GM12878 (cell line): ENCODE measurements at regions not wholly inside any gene's neighbourhood (a gene's known extent, or its start where the extent isn't known, plus 50 kb on each side); places are given as distances from the start of the nearest gene placed in this dataset.

ENCODE experiments used
- ATAC-seq: fragments of 200-7000 bp; cut with Tn5 transposase; 3 replicates; pipeline ENCODE4 v1.9.1; 2020; ENCODE audit warnings: mild to moderate bottlenecking, moderate library complexity
- BruUV-seq: library from RNA; stranded (reverse); fragments of 400-500 nt; replicated peaks from 2 replicates; lab custom pipeline; 2021; lab: Mats Ljungman, UMichigan
- CTCF ChIA-PET: fragments of 300-600 bp; sonication (Branson Sonifier 250); formaldehyde crosslinking; extraction: SDS; loops from one replicate; lab custom pipeline; 2021; ENCODE audit warnings: inconsistent platforms; lab: Yijun Ruan, JAX
- POLR2A ChIA-PET: fragments of 350-600 bp; formaldehyde crosslinking; extraction: SDS; loops from one replicate; lab custom pipeline; 2021; ENCODE audit warnings: inconsistent platforms; lab: Charles Lee
- RAD21 ChIA-PET: fragments of 300-600 bp; sonication (Branson Sonifier 250); formaldehyde crosslinking; loops from one replicate; lab custom pipeline; 2023; ENCODE audit warnings: antibody characterized with exemption; ENCODE audit not compliant: unreplicated experiment; lab: Charles Lee
- SMC1A ChIA-PET: fragments of 300-600 bp; sonication (Branson Sonifier 250); formaldehyde crosslinking; loops from one replicate; lab custom pipeline; 2023; ENCODE audit not compliant: unreplicated experiment, uncharacterized antibody; lab: Charles Lee
- DNase-seq: peaks from one replicate; pipeline ENCODE4 v3.0.0-alpha.2; 2011; ENCODE audit warnings: low read depth, low spot score
- FAIRE-seq: peaks from 3 replicates; lab custom pipeline; 2011; peaks lifted over from hg19 to GRCh38; lab: Jason Lieb, UNC
- H2AFZ ChIP-seq: 2 replicates; pipeline ENCODE4 v1.6.0; 2011; ENCODE audit warnings: low read depth, low read length, control low read depth; ENCODE audit not compliant: control insufficient read depth
- H3K27ac ChIP-seq: 2 replicates; pipeline ENCODE4 v1.5.1; 2011; ENCODE audit warnings: control low read depth; ENCODE audit not compliant: control insufficient read depth, insufficient read depth
- H3K27me3 ChIP-seq, 2 experiments: replicated peaks in 1 of 2; 2 replicates each; pipeline versions ENCODE4 v1.6.0 to v1.6.1; 2011; ENCODE audit warnings: low read length in 1 of 2; ENCODE audit not compliant: control insufficient read depth in 2 of 2, insufficient read depth in 2 of 2
- H3K36me3 ChIP-seq, 2 experiments: 2 replicates each; pipeline ENCODE4 v1.5.1; 2011; ENCODE audit warnings: low read length in 1 of 2; ENCODE audit not compliant: control insufficient read depth in 2 of 2, insufficient read depth in 2 of 2
- H3K4me1 ChIP-seq: 2 replicates; pipeline ENCODE4 v1.6.1; 2011; ENCODE audit warnings: mild to moderate bottlenecking, low read length, moderate library complexity, mixed read lengths; ENCODE audit not compliant: control insufficient read depth, insufficient read depth
- H3K4me2 ChIP-seq: 2 replicates; pipeline ENCODE4 v1.6.0; 2011; ENCODE audit warnings: control low read depth; ENCODE audit not compliant: control insufficient read depth, insufficient read depth
- H3K4me3 ChIP-seq: fragments of 200-600 bp; sonication (generic); 2 replicates; pipeline ENCODE4 v1.5.1; 2016
- H3K79me2 ChIP-seq: 2 replicates; pipeline ENCODE4 v1.6.0; 2011; ENCODE audit warnings: low read length; ENCODE audit not compliant: control insufficient read depth, insufficient read depth
- H3K9ac ChIP-seq: 2 replicates; pipeline ENCODE4 v1.8.0; 2011; ENCODE audit warnings: low read length, control low read depth, mixed read lengths; ENCODE audit not compliant: control insufficient read depth, insufficient read depth
- H3K9me3 ChIP-seq: replicated peaks from 3 replicates; pipeline ENCODE4 v1.5.1; 2011; ENCODE audit warnings: mild to moderate bottlenecking, low read length; ENCODE audit not compliant: control insufficient read depth, insufficient read depth
- H4K20me1 ChIP-seq: 2 replicates; pipeline ENCODE4 v1.6.0; 2011; ENCODE audit not compliant: control insufficient read depth, insufficient read depth
- CHD2 ChIP-seq: IDR thresholded peaks from 2 replicates; pipeline ENCODE4 v1.6.1; 2011; ENCODE audit warnings: low read depth, low read length, improper control_type of control experiment, borderline replicate concordance
- EZH2 ChIP-seq: IDR thresholded peaks from 2 replicates; pipeline ENCODE4 v1.6.1; 2012; ENCODE audit warnings: low read depth, mild to moderate bottlenecking, control low read depth, inconsistent platforms, low read length, borderline replicate concordance; ENCODE audit not compliant: control insufficient read depth
- KAT2A ChIP-seq: conservative IDR thresholded peaks from 2 replicates; pipeline ENCODE4 v1.6.1; 2011; ENCODE audit warnings: low read depth, low read length; ENCODE audit not compliant: control insufficient read depth
- MTA2 ChIP-seq: fragments of 450-650 bp; IDR thresholded peaks from 2 replicates; pipeline ENCODE4 v1.6.1; 2016; ENCODE audit warnings: low read depth, mild to moderate bottlenecking, moderate library complexity
- NBN ChIP-seq: fragments of 450-650 bp; IDR thresholded peaks from 2 replicates; pipeline ENCODE4 v1.6.1; 2016
- NFYB ChIP-seq: IDR thresholded peaks from 2 replicates; pipeline ENCODE4 v1.6.1; 2011; ENCODE audit warnings: low read depth, mild to moderate bottlenecking, low read length, improper control_type of control experiment, moderate library complexity; ENCODE audit not compliant: insufficient read depth
- NR2C1 ChIP-seq: fragments of 450-650 bp; IDR thresholded peaks from 2 replicates; pipeline ENCODE4 v1.6.1; 2017; ENCODE audit warnings: antibody characterized with exemption, mild to moderate bottlenecking, moderate library complexity
- POLR2AphosphoS5 ChIP-seq: IDR thresholded peaks from 2 replicates; pipeline ENCODE4 v1.6.1; 2011; ENCODE audit warnings: mild to moderate bottlenecking, low read length, inconsistent platforms
- POU2F2 ChIP-seq: IDR thresholded peaks from 3 replicates; pipeline ENCODE4 v1.6.1; 2011; ENCODE audit warnings: low read depth, mild to moderate bottlenecking, low read length, borderline replicate concordance
- SIX5 ChIP-seq: IDR thresholded peaks from 2 replicates; pipeline ENCODE4 v1.6.1; 2011; ENCODE audit warnings: mild to moderate bottlenecking, low read depth, low read length, moderate library complexity; ENCODE audit not compliant: severe bottlenecking
- SMARCA5 ChIP-seq: fragments of 450-650 bp; IDR thresholded peaks from 2 replicates; pipeline ENCODE4 v1.6.1; 2017; ENCODE audit warnings: mild to moderate bottlenecking
- SP1 ChIP-seq: IDR thresholded peaks from one replicate; pipeline ENCODE4 v1.6.1; 2011; ENCODE audit warnings: low read depth, low read length
- SREBF2 ChIP-seq: IDR thresholded peaks from 2 replicates; pipeline ENCODE4 v1.6.1; 2012; ENCODE audit warnings: mild to moderate bottlenecking, low read length
- SRF ChIP-seq, 2 experiments: IDR thresholded peaks; 2 replicates each; pipeline ENCODE4 v1.6.1; 2011; ENCODE audit warnings: low read depth in 2 of 2, low read length in 2 of 2, mild to moderate bottlenecking in 1 of 2, moderate library complexity in 1 of 2
- USF2 ChIP-seq: IDR thresholded peaks from 2 replicates; pipeline ENCODE4 v1.6.1; 2011; ENCODE audit warnings: low read depth, low read length, improper control_type of control experiment, borderline replicate concordance
- YY1 ChIP-seq: IDR thresholded peaks from 2 replicates; pipeline ENCODE4 v1.6.1; 2011; ENCODE audit warnings: low read depth, mild to moderate bottlenecking, low read length
- ZBED1 ChIP-seq: IDR thresholded peaks from 2 replicates; pipeline ENCODE4 v1.6.1; 2016; ENCODE audit warnings: borderline replicate concordance
- WGBS: methylation state at CpG from one replicate; pipeline ENCODE4 v1.1.6; 2016; ENCODE audit warnings: low lambda C conversion rate; ENCODE audit not compliant: insufficient replicate concordance, insufficient coverage; ENCODE audit errors: missing lambda C conversion rate; 5-methylcytosine and 5-hydroxymethylcytosine counted together
- in situ Hi-C: fragments of 300-500 bp; cut with MboI; formaldehyde crosslinking; loops from 9 replicates; pipeline ENCODE4 v1.14.3; 2018; ENCODE audit warnings: mixed read lengths
- intact Hi-C: fragments of 100-400 bp; cut with micrococcal nuclease; formaldehyde crosslinking; loops from one replicate; pipeline ENCODE4 v1.14.2; 2022; ENCODE audit not compliant: unreplicated experiment

GRCh38 chr4:13162886-13163285 lies 321.3 kb downstream of the RAB28 start:
- ChIA-PET SMC1A (interaction anchor here (0.8 kb wide), 1 partner anchor 36 kb away, joined by 3 read pairs; no protein-coding TSS in a partner anchor), POLR2A (no interaction called here), CTCF (no interaction called here), RAD21 (no interaction called here)
- no peak overlapping the region for H3K9ac ChIP-seq
- no peak overlapping the region for H3K4me3 ChIP-seq
- no peak overlapping the region for H3K27ac ChIP-seq
- H3K79me2 ChIP-seq = no peaks in the 10 kb centered on the region
- no peaks in the 10 kb centered on the region for H3K27me3 ChIP-seq
- 51% methylated on average over 5 of the region's 5 CpGs for WGBS
- no peak for ATAC-seq
- intact Hi-C loops = no loop called here
- no peaks in the 10 kb centered on the region for H3K36me3 ChIP-seq
- in situ Hi-C loops = no loop called here
- TF ChIP-seq NBN = no peak
- no peak for TF ChIP-seq POLR2AphosphoS5
- no peak for TF ChIP-seq USF2
- TF ChIP-seq POU2F2 = no peak
- no peak for TF ChIP-seq SREBF2
- no peak for TF ChIP-seq KAT2A
- TF ChIP-seq SMARCA5 = no peak
- no peak for TF ChIP-seq SP1
- TF ChIP-seq MTA2 = no peak
- no peak for TF ChIP-seq YY1
- TF ChIP-seq SRF (IDR thresholded peaks at IDR 0.05; ENCODE audit: low read depth in 2 of 2, low read length in 2 of 2) = no peak
- TF ChIP-seq EZH2 = no peak
- no peak for TF ChIP-seq NR2C1
- no peak for TF ChIP-seq NFYB
- TF ChIP-seq CHD2 = no peak
- no peak for TF ChIP-seq ZBED1
- TF ChIP-seq SIX5 = no peak
- H3K4me1 ChIP-seq = no peaks in the 10 kb centered on the region
- no peak overlapping the region for H3K4me2 ChIP-seq
- no peaks in the 10 kb centered on the region for H4K20me1 ChIP-seq
- no peak for DNase-seq
- FAIRE-seq = no peak
- H2AFZ ChIP-seq = no peak overlapping the region
- H3K9me3 ChIP-seq = no peaks in the 10 kb centered on the region
- no TSS peak for BruUV-seq
